HepG2 (cell line): ENCODE measurements at regions not wholly inside any gene's neighbourhood (a gene's known extent, or its start where the extent isn't known, plus 50 kb on each side); places are given as distances from the start of the nearest gene placed in this dataset.

Experiments used
- ESRRA ChIP-seq: sonication (generic); formaldehyde crosslinking; IDR thresholded peaks from 2 replicates; pipeline ENCODE4 v1.5.1; 2020; ENCODE audit warnings: mild to moderate bottlenecking, low read depth, missing genetic modification reagents
- FOXP1 ChIP-seq, 2 experiments: fragments of 450-650 bp in 1 of 2; IDR thresholded peaks; 2 replicates each; pipeline ENCODE4 v1.6.1; 2017 to 2018; ENCODE audit warnings: antibody characterized with exemption in 1 of 2
- GATAD1 ChIP-seq: IDR thresholded peaks from 2 replicates; pipeline ENCODE4 v1.6.1; 2016; ENCODE audit warnings: missing genetic modification reagents, missing compliant biosample characterization
- KAT8 ChIP-seq: IDR thresholded peaks from 2 replicates; pipeline ENCODE4 v1.6.1; 2016; ENCODE audit warnings: missing genetic modification reagents, missing compliant biosample characterization
- MED13 ChIP-seq: sonication (generic); formaldehyde crosslinking; IDR thresholded peaks from 2 replicates; pipeline ENCODE4 v1.5.0; 2020; ENCODE audit warnings: missing genetic modification reagents
- MEIS1 ChIP-seq: sonication (generic); formaldehyde crosslinking; IDR thresholded peaks from 2 replicates; pipeline ENCODE4 v1.9.0; 2021; ENCODE audit warnings: mild to moderate bottlenecking, missing genetic modification reagents, moderate library complexity, borderline replicate concordance
- MTA1 ChIP-seq: sonication (generic); formaldehyde crosslinking; IDR thresholded peaks from 2 replicates; pipeline ENCODE4 v1.4.0; 2020; ENCODE audit warnings: missing genetic modification reagents, mild to moderate bottlenecking, borderline replicate concordance
- PCBP1 ChIP-seq: fragments of 200-400 bp; formaldehyde crosslinking; IDR thresholded peaks from 2 replicates; pipeline ENCODE4 v1.6.1; 2017; ENCODE audit warnings: mild to moderate bottlenecking, low read depth, low read length, borderline replicate concordance
- POLR2A ChIP-seq, 2 experiments: IDR thresholded peaks; 2 replicates each; pipeline ENCODE4 v1.6.1; 2011; ENCODE audit warnings: low read depth in 2 of 2, low read length in 2 of 2, mild to moderate bottlenecking in 1 of 2, moderate library complexity in 1 of 2; ENCODE audit not compliant: insufficient read depth in 1 of 2
- RXRA ChIP-seq: sonication (generic); formaldehyde crosslinking; IDR thresholded peaks from 2 replicates; pipeline ENCODE4 v1.5.1; 2020; ENCODE audit warnings: missing genetic modification reagents
- SALL1 ChIP-seq: sonication (generic); formaldehyde crosslinking; IDR thresholded peaks from 2 replicates; pipeline ENCODE4 v1.8.0; 2022; ENCODE audit warnings: mild to moderate bottlenecking, missing genetic modification reagents
- THAP11 ChIP-seq: IDR thresholded peaks from 2 replicates; pipeline ENCODE4 v1.6.1; 2016; ENCODE audit warnings: missing biosample characterization, missing genetic modification reagents
- XRCC5 ChIP-seq: fragments of 200-400 bp; formaldehyde crosslinking; optimal IDR thresholded peaks from 2 replicates; pipeline ENCODE3; 2017; ENCODE audit warnings: mild to moderate bottlenecking, low read length
- ZBTB33 ChIP-seq: sonication (generic); formaldehyde crosslinking; IDR thresholded peaks from 2 replicates; pipeline ENCODE4 v1.4.0; 2020; ENCODE audit warnings: missing genetic modification reagents
- ZFP90 ChIP-seq: sonication (generic); formaldehyde crosslinking; IDR thresholded peaks from 2 replicates; pipeline ENCODE4 v1.8.0; 2022; ENCODE audit warnings: missing genetic modification reagents, mild to moderate bottlenecking, inconsistent platforms, borderline replicate concordance
- ZMYM3 ChIP-seq: sonication (generic); formaldehyde crosslinking; IDR thresholded peaks from 2 replicates; pipeline ENCODE4 v1.5.1; 2020; ENCODE audit warnings: mild to moderate bottlenecking, missing genetic modification reagents
- ZNF253 ChIP-seq: sonication (generic); formaldehyde crosslinking; IDR thresholded peaks from 2 replicates; pipeline ENCODE4 v1.8.0; 2022; ENCODE audit warnings: mild to moderate bottlenecking, missing genetic modification reagents, borderline replicate concordance
- ZNF331 ChIP-seq: sonication (generic); formaldehyde crosslinking; IDR thresholded peaks from 2 replicates; pipeline ENCODE4 v1.4.0; 2020; ENCODE audit warnings: missing genetic modification reagents
- ZSCAN12 ChIP-seq: sonication (generic); formaldehyde crosslinking; IDR thresholded peaks from 2 replicates; pipeline ENCODE4 v1.9.0; 2021; ENCODE audit warnings: mild to moderate bottlenecking, missing genetic modification reagents
- ZZZ3 ChIP-seq: sonication (generic); formaldehyde crosslinking; IDR thresholded peaks from 2 replicates; pipeline ENCODE4 v1.4.0; 2020; ENCODE audit warnings: missing genetic modification reagents, mild to moderate bottlenecking, borderline replicate concordance
- TF ChIP-seq, protein P1 (sequence below), 2 experiments: IDR thresholded peaks; 2 replicates each; pipeline ENCODE4 v1.6.1; 2011 to 2012; ENCODE audit warnings: low read length in 2 of 2, borderline replicate concordance in 1 of 2, low read depth in 1 of 2, mild to moderate bottlenecking in 1 of 2, moderate library complexity in 1 of 2
- TF ChIP-seq, protein P2 (sequence below): sonication (generic); formaldehyde crosslinking; conservative IDR thresholded peaks from 2 replicates; pipeline ENCODE4 v1.4.0; 2020; ENCODE audit warnings: missing genetic modification reagents

DNA sequence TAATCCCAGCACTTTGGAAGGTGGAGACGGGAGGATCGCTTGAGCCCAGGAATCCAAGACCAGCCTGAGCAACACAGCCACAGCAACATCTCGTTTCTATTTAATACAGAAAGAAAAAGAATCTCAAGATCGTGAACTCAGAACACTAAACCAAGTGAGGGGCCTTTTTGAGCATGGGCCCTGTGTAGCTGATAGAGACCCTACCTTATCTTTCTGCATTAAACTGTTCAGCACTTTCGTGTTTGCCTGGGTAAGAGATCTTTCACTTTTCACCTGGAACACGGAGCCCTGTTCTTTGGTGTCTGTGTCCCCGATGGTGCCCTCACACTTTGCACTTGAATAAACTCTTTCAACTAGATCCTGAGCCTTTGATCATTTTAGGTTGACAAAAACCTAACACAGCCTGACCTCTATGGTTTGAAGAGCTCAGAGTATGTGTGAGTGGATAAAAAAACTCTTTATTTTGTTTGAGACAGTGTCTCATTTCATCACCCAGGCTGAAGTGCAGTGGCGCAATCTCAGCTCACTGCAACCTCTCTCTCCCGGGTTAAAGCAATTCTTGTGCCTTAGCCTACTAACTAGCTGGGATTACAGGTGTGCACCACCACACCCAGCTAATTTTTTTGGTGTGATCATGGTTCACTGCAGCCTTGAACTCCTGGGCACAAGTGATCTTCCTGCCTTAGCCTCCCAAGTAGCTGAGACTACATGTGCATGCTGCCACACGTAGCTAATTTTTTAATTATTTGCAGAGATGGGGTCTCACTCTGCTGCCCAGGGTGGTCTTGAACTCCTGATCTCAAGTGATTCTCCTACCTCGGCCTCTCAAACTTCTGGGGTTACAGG, 83.8 kb upstream of the GRIN2A start (continued):
- TF ChIP-seq, protein P1, sequence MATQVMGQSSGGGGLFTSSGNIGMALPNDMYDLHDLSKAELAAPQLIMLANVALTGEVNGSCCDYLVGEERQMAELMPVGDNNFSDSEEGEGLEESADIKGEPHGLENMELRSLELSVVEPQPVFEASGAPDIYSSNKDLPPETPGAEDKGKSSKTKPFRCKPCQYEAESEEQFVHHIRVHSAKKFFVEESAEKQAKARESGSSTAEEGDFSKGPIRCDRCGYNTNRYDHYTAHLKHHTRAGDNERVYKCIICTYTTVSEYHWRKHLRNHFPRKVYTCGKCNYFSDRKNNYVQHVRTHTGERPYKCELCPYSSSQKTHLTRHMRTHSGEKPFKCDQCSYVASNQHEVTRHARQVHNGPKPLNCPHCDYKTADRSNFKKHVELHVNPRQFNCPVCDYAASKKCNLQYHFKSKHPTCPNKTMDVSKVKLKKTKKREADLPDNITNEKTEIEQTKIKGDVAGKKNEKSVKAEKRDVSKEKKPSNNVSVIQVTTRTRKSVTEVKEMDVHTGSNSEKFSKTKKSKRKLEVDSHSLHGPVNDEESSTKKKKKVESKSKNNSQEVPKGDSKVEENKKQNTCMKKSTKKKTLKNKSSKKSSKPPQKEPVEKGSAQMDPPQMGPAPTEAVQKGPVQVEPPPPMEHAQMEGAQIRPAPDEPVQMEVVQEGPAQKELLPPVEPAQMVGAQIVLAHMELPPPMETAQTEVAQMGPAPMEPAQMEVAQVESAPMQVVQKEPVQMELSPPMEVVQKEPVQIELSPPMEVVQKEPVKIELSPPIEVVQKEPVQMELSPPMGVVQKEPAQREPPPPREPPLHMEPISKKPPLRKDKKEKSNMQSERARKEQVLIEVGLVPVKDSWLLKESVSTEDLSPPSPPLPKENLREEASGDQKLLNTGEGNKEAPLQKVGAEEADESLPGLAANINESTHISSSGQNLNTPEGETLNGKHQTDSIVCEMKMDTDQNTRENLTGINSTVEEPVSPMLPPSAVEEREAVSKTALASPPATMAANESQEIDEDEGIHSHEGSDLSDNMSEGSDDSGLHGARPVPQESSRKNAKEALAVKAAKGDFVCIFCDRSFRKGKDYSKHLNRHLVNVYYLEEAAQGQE (IDR thresholded peaks at IDR 0.05; ENCODE audit: borderline replicate concordance in 1 of 2, low read depth in 1 of 2, low read length in 2 of 2) = peak in 1 of 2 experiments; percentile 70; a peak in 2 of 4 replicates
- peak; percentile 81 for TF ChIP-seq KAT8 (CRISPR knock-in tag)
- no peak for TF ChIP-seq ZZZ3 (CRISPR knock-in tag)
- TF ChIP-seq ZNF253 (CRISPR knock-in tag) = 0 out of 2 replicates have a peak, but pooled peaks have one; percentile 24
- no peak for TF ChIP-seq FOXP1 (IDR thresholded peaks at IDR 0.05)
- TF ChIP-seq FOXP1 (CRISPR knock-in tag; IDR thresholded peaks at IDR 0.05) = peak; percentile 93
- peak; percentile 91 for TF ChIP-seq ESRRA
- TF ChIP-seq RXRA (CRISPR knock-in tag) = peak; percentile 94; the same call in 1 of the 2 replicates
- TF ChIP-seq ZBTB33 (CRISPR knock-in tag) = peak; percentile 86
- TF ChIP-seq POLR2A (IDR thresholded peaks at IDR 0.05; ENCODE audit: insufficient read depth in 1 of 2, low read depth in 2 of 2, low read length in 2 of 2) = 0 out of 4 replicates have a peak, but pooled peaks of 1 of the 2 experiments have one; percentile 17
- TF ChIP-seq GATAD1 (CRISPR knock-in tag) = peak; percentile 60
- TF ChIP-seq XRCC5 = peak; percentile 63
- 0 out of 2 replicates have a peak, but pooled peaks have one; percentile 24 for TF ChIP-seq ZSCAN12 (CRISPR knock-in tag)
- peak; percentile 99 for TF ChIP-seq ZNF331 (CRISPR knock-in tag)
- TF ChIP-seq MEIS1 (CRISPR knock-in tag) = peak; percentile 62; the same call in 1 of the 2 replicates
- TF ChIP-seq THAP11 (CRISPR knock-in tag) = peak; percentile 88
- no peak for TF ChIP-seq PCBP1
- peak; percentile 90; the same call in 1 of the 2 replicates for TF ChIP-seq MED13 (CRISPR knock-in tag)
- no peak; the same call in 1 of the 2 replicates for TF ChIP-seq MTA1
- peak; percentile 97 for TF ChIP-seq SALL1 (CRISPR knock-in tag)
- TF ChIP-seq, protein P2, sequence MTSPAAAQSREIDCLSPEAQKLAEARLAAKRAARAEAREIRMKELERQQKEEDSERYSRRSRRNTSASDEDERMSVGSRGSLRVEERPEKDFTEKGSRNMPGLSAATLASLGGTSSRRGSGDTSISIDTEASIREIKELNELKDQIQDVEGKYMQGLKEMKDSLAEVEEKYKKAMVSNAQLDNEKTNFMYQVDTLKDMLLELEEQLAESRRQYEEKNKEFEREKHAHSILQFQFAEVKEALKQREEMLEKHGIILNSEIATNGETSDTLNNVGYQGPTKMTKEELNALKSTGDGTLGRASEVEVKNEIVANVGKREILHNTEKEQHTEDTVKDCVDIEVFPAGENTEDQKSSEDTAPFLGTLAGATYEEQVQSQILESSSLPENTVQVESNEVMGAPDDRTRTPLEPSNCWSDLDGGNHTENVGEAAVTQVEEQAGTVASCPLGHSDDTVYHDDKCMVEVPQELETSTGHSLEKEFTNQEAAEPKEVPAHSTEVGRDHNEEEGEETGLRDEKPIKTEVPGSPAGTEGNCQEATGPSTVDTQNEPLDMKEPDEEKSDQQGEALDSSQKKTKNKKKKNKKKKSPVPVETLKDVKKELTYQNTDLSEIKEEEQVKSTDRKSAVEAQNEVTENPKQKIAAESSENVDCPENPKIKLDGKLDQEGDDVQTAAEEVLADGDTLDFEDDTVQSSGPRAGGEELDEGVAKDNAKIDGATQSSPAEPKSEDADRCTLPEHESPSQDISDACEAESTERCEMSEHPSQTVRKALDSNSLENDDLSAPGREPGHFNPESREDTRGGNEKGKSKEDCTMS (CRISPR knock-in tag) = no peak
- TF ChIP-seq ZMYM3 (CRISPR knock-in tag) = peak; percentile 100
- peak; percentile 93; the same call in 1 of the 2 replicates for TF ChIP-seq ZFP90 (CRISPR knock-in tag)
